H9 (cell line): ENCODE measurements at regions not wholly inside any gene's neighbourhood (a gene's known extent, or its start where the extent isn't known, plus 50 kb on each side); places are given as distances from the start of the nearest gene placed in this dataset.

Source experiments
- DNase-seq: peaks from one replicate; pipeline ENCODE4 v3.0.0-alpha.2; 2017
- H2AFZ ChIP-seq: one replicate; pipeline ENCODE4 v1.6.1; 2013; ENCODE audit warnings: mild to moderate bottlenecking, low read length, control low read depth, moderate library complexity
- H2AK5ac ChIP-seq: 2 replicates; pipeline ENCODE4 v1.6.1; 2013; ENCODE audit warnings: low read length, control low read depth, mixed read lengths; ENCODE audit not compliant: insufficient read length
- H2BK120ac ChIP-seq: one replicate; pipeline ENCODE4 v1.6.1; 2013; ENCODE audit warnings: low read depth, mild to moderate bottlenecking, low read length, control low read depth, inconsistent platforms; ENCODE audit not compliant: poor library complexity, severe bottlenecking
- H2BK12ac ChIP-seq: 2 replicates; pipeline ENCODE4 v1.6.1; 2013; ENCODE audit warnings: low read length, control low read depth, mixed read lengths, low read depth; ENCODE audit not compliant: insufficient read length
- H2BK15ac ChIP-seq: 2 replicates; pipeline ENCODE4 v1.6.1; 2013; ENCODE audit warnings: low read depth, low read length, control low read depth
- H2BK20ac ChIP-seq: one replicate; pipeline ENCODE4 v1.6.1; 2013; ENCODE audit warnings: low read depth, mild to moderate bottlenecking, low read length, control low read depth, inconsistent platforms; ENCODE audit not compliant: poor library complexity, severe bottlenecking
- H2BK5ac ChIP-seq: 2 replicates; pipeline ENCODE4 v1.6.1; 2013; ENCODE audit warnings: low read length, control low read depth, mixed read lengths; ENCODE audit not compliant: insufficient read length
- H3K14ac ChIP-seq: 2 replicates; pipeline ENCODE4 v1.6.1; 2013; ENCODE audit warnings: low read length, control low read depth; ENCODE audit not compliant: insufficient read depth
- H3K18ac ChIP-seq: 2 replicates; pipeline ENCODE4 v1.6.1; 2013; ENCODE audit warnings: low read depth, mild to moderate bottlenecking, mixed read lengths, low read length, control low read depth; ENCODE audit not compliant: insufficient read length
- H3K23ac ChIP-seq: 2 replicates; pipeline ENCODE4 v1.6.1; 2013; ENCODE audit warnings: low read length, control low read depth, mixed read lengths, low read depth; ENCODE audit not compliant: insufficient read length
- H3K23me2 ChIP-seq: 2 replicates; pipeline ENCODE4 v1.6.1; 2013; ENCODE audit warnings: low read depth, mild to moderate bottlenecking, mixed read lengths, low read length, control low read depth; ENCODE audit not compliant: insufficient read length, poor library complexity, severe bottlenecking
- H3K27ac ChIP-seq: 2 replicates; pipeline ENCODE4 v1.5.1; 2013; ENCODE audit warnings: low read length, control low read depth, mixed read lengths, low read depth; ENCODE audit not compliant: insufficient read length
- H3K27me3 ChIP-seq: 2 replicates; pipeline ENCODE4 v1.6.1; 2013; ENCODE audit warnings: low read length, control low read depth, inconsistent platforms; ENCODE audit not compliant: insufficient read depth
- H3K4ac ChIP-seq: 2 replicates; pipeline ENCODE4 v1.6.1; 2013; ENCODE audit warnings: low read depth, mild to moderate bottlenecking, control low read depth, inconsistent platforms, low read length, moderate library complexity
- H3K4me1 ChIP-seq: 2 replicates; pipeline ENCODE4 v1.6.1; 2013; ENCODE audit warnings: low read length, control low read depth, inconsistent platforms; ENCODE audit not compliant: insufficient read depth
- H3K4me2 ChIP-seq: 2 replicates; pipeline ENCODE4 v1.6.1; 2013; ENCODE audit warnings: low read length, control low read depth, mixed read lengths; ENCODE audit not compliant: insufficient read length, insufficient read depth
- H3K56ac ChIP-seq: 2 replicates; pipeline ENCODE4 v1.6.1; 2013; ENCODE audit warnings: low read depth, mild to moderate bottlenecking, mixed read lengths, low read length, control low read depth; ENCODE audit not compliant: insufficient read length
- H3K79me1 ChIP-seq: 2 replicates; pipeline ENCODE4 v1.6.1; 2013; ENCODE audit warnings: low read depth, mild to moderate bottlenecking, moderate library complexity, low read length, control low read depth, inconsistent platforms; ENCODE audit not compliant: insufficient read depth, poor library complexity, severe bottlenecking
- H3K79me2 ChIP-seq: 2 replicates; pipeline ENCODE4 v1.6.1; 2013; ENCODE audit warnings: low read length, control low read depth, inconsistent platforms; ENCODE audit not compliant: insufficient read depth
- H3K9ac ChIP-seq: 2 replicates; pipeline ENCODE4 v1.6.1; 2013; ENCODE audit warnings: low read length, control low read depth, mixed read lengths; ENCODE audit not compliant: insufficient read length; ENCODE audit errors: extremely low read depth
- H3K9me3 ChIP-seq: one replicate; pipeline ENCODE4 v1.6.1; 2013; ENCODE audit warnings: low read depth, low read length, inconsistent platforms; ENCODE audit not compliant: control insufficient read depth
- H3T11ph ChIP-seq: one replicate; pipeline ENCODE4 v1.6.1; 2013; ENCODE audit warnings: mild to moderate bottlenecking, low read length, control low read depth, inconsistent platforms
- H4K20me1 ChIP-seq: one replicate; pipeline ENCODE4 v1.6.1; 2013; ENCODE audit not compliant: control insufficient read depth, insufficient read length, insufficient read depth
- H4K5ac ChIP-seq: 2 replicates; pipeline ENCODE4 v1.6.1; 2013; ENCODE audit warnings: low read depth, mild to moderate bottlenecking, mixed read lengths, low read length, control low read depth; ENCODE audit not compliant: insufficient read length
- H4K8ac ChIP-seq: replicated peaks from 2 replicates; pipeline ENCODE4 v1.6.1; 2013; ENCODE audit warnings: low read length, control low read depth, mixed read lengths, low read depth; ENCODE audit not compliant: insufficient read length
- H4K91ac ChIP-seq: 2 replicates; pipeline ENCODE4 v1.6.1; 2013; ENCODE audit warnings: low read depth, mild to moderate bottlenecking, moderate library complexity, mixed read lengths, low read length, control low read depth; ENCODE audit not compliant: insufficient read length
- H3K27ac Mint-ChIP-seq, 3 experiments: 2 replicates in 2 of 3; 3 replicates in 1 of 3; pipeline ENCODE4 v1.8.0; 2020 to 2021; ENCODE audit warnings: mixed read lengths in 3 of 3, mild to moderate bottlenecking in 1 of 3, moderate library complexity in 1 of 3
- H3K27me3 Mint-ChIP-seq: 2 replicates; pipeline ENCODE4 v1.8.0; 2021; ENCODE audit warnings: low read depth, mild to moderate bottlenecking, moderate library complexity, mixed read lengths
- H3K36me3 Mint-ChIP-seq, 3 experiments: 2 replicates in 2 of 3; 3 replicates in 1 of 3; pipeline ENCODE4 v1.8.0; 2020 to 2021; ENCODE audit warnings: low read depth in 3 of 3, mixed read lengths in 3 of 3; ENCODE audit not compliant: insufficient read depth in 1 of 3
- H3K4me1 Mint-ChIP-seq, 2 experiments: 2 replicates each; pipeline ENCODE4 v1.8.0; 2020; ENCODE audit warnings: mixed read lengths in 2 of 2
- H3K4me3 Mint-ChIP-seq, 2 experiments: 2 replicates in 1 of 2; 3 replicates in 1 of 2; pipeline ENCODE4 v1.8.0; 2020 to 2021; ENCODE audit warnings: mild to moderate bottlenecking in 2 of 2, mixed read lengths in 2 of 2, moderate library complexity in 1 of 2
- H3K9me3 Mint-ChIP-seq, 2 experiments: 2 replicates in 1 of 2; 3 replicates in 1 of 2; pipeline ENCODE4 v1.8.0; 2020; ENCODE audit warnings: mild to moderate bottlenecking in 2 of 2, mixed read lengths in 2 of 2, moderate library complexity in 1 of 2
- WGBS: extraction: QIAGEN DNeasy Blood & Tissue Kit; methylation state at CpG from one replicate; pipeline ENCODE4 v1.1.7; 2013; ENCODE audit warnings: missing lambda C conversion rate, low lambda C conversion rate, mixed read lengths; ENCODE audit not compliant: insufficient read length; ENCODE audit errors: extremely low coverage; 5-methylcytosine and 5-hydroxymethylcytosine counted together
- TF ChIP-seq, protein P1 (sequence below): fragments of 200-600 bp; sonication (generic); conservative IDR thresholded peaks from 3 replicates; pipeline ENCODE4 v1.8.0; 2021; ENCODE audit warnings: antibody characterized with exemption, mild to moderate bottlenecking

DNA sequence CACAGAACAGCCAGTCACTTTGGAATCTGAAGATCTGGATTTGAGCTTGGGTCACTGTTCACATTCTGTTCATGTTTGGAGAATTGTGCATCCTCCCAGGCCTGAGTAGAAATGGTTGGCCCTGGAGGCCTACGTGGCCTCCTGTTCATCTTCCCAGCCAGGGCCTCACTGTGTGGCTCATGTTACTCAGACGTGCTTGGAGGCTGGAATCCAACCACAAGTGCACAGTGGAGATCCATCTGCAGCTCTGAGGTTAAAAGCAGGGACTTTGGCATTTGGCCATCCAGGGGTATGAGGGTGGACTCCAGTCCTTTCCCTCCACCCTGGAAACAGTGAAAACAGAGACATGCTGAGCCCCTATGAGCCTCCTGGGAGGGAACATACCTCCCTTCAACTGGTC, 709.0 kb upstream of the IGFBP3 start:
- no peak overlapping the region for H2BK20ac ChIP-seq
- no peak overlapping the region for H3K4me3 Mint-ChIP-seq
- 0 out of 2 replicates have a peak, but pooled peaks cover 3% of the 10 kb centered on the region for H3K27me3 Mint-ChIP-seq
- no peaks in the 10 kb centered on the region for H3K4me1 ChIP-seq
- H2BK15ac ChIP-seq, result no peak overlapping the region
- TF ChIP-seq, protein P1, sequence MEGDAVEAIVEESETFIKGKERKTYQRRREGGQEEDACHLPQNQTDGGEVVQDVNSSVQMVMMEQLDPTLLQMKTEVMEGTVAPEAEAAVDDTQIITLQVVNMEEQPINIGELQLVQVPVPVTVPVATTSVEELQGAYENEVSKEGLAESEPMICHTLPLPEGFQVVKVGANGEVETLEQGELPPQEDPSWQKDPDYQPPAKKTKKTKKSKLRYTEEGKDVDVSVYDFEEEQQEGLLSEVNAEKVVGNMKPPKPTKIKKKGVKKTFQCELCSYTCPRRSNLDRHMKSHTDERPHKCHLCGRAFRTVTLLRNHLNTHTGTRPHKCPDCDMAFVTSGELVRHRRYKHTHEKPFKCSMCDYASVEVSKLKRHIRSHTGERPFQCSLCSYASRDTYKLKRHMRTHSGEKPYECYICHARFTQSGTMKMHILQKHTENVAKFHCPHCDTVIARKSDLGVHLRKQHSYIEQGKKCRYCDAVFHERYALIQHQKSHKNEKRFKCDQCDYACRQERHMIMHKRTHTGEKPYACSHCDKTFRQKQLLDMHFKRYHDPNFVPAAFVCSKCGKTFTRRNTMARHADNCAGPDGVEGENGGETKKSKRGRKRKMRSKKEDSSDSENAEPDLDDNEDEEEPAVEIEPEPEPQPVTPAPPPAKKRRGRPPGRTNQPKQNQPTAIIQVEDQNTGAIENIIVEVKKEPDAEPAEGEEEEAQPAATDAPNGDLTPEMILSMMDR, result no peak
- no peak overlapping the region for H2BK5ac ChIP-seq
- H2BK12ac ChIP-seq, result no peak overlapping the region
- no peak overlapping the region for H2AFZ ChIP-seq
- H3K4me1 Mint-ChIP-seq, result peaks cover 17 to 18% of the 10 kb centered on the region in 2 experiments
- H2AK5ac ChIP-seq, result no peak overlapping the region
- H3K4me2 ChIP-seq, result no peak overlapping the region
- no peak overlapping the region for H4K5ac ChIP-seq
- no peak overlapping the region for H3K23ac ChIP-seq
- no peak overlapping the region for H4K91ac ChIP-seq
- no peak overlapping the region for H3K14ac ChIP-seq
- no peak for DNase-seq
- no peaks in the 10 kb centered on the region for H3K27me3 ChIP-seq
- H3K27ac ChIP-seq, result no peak overlapping the region
- no peaks in the 10 kb centered on the region for H3K9me3 Mint-ChIP-seq
- H3K27ac Mint-ChIP-seq, result no peak overlapping the region
- H4K8ac ChIP-seq, result no peak overlapping the region
- H3K79me2 ChIP-seq, result no peaks in the 10 kb centered on the region
- no peak overlapping the region for H3K18ac ChIP-seq
- H3T11ph ChIP-seq, result no peak overlapping the region
- H3K79me1 ChIP-seq, result no peaks in the 10 kb centered on the region
- no peaks in the 10 kb centered on the region; a peak in 1 of 7 replicates for H3K36me3 Mint-ChIP-seq
- H3K9me3 ChIP-seq, result no peaks in the 10 kb centered on the region
- no peaks in the 10 kb centered on the region for H4K20me1 ChIP-seq
- WGBS, result no CpG with 5 or more reads among the region's 2 CpGs
- no peak overlapping the region for H3K9ac ChIP-seq
- H3K23me2 ChIP-seq, result no peaks in the 10 kb centered on the region
- no peak overlapping the region for H2BK120ac ChIP-seq
- no peak overlapping the region for H3K4ac ChIP-seq
- no peak overlapping the region for H3K56ac ChIP-seq
